OCI-M1 (cell line): ENCODE measurements at regions not wholly inside any gene's neighbourhood (a gene's known extent, or its start where the extent isn't known, plus 50 kb on each side); places are given as distances from the start of the nearest gene placed in this dataset.
"Not testable (repeated sequence)": the region's sequence is repeated elsewhere in the genome, so short reads cannot be mapped to it uniquely, and the experiment has no call there.

Experiments
- DNase-seq: peaks from one replicate; lab custom pipeline; 2025; lab: John Stamatoyannopoulos, UW

GRCh38 chr6:168938546-168938945 is 315.1 kb downstream of the THBS2 start:
- no peak for DNase-seq

- DNase-seq = no peak
Measured at GRCh38 chr6:168937054-168937453, 316.6 kb downstream of the THBS2 start.

- no peak for DNase-seq
Measured at GRCh38 chr6:168935628-168936010, 318.0 kb downstream of the THBS2 start.

GRCh38 chr6:168934660-168935627 is 318.7 kb downstream of the THBS2 start:
- DNase-seq = no peak

GRCh38 chr6:168932171-168932570 is 321.5 kb downstream of the THBS2 start:
- DNase-seq = not testable (repeated sequence)

- DNase-seq = not testable (repeated sequence)
Measured at GRCh38 chr6:168931072-168931471, 322.6 kb downstream of the THBS2 start.

- no peak for DNase-seq
Measured at GRCh38 chr6:168929871-168930450, 323.7 kb downstream of the THBS2 start.

GRCh38 chr6:168928012-168928411 is 325.6 kb downstream of the THBS2 start:
- no peak for DNase-seq

GRCh38 chr6:168927026-168927425 is 326.6 kb downstream of the THBS2 start:
- no peak for DNase-seq

GRCh38 chr6:168926306-168926705 is 327.3 kb downstream of the THBS2 start:
- DNase-seq = no peak

GRCh38 chr6:168925671-168926070 is 328.0 kb downstream of the THBS2 start:
- DNase-seq = no peak

- DNase-seq = no peak
Measured at GRCh38 chr6:168923171-168923570, 330.5 kb downstream of the THBS2 start.

- DNase-seq = no peak
Measured at GRCh38 chr6:168922436-168922835, 331.2 kb downstream of the THBS2 start.

GRCh38 chr6:168920289-168920688 is 333.4 kb downstream of the THBS2 start:
- DNase-seq = no peak

- no peak for DNase-seq
Measured at GRCh38 chr6:168919470-168920179, 334.0 kb downstream of the THBS2 start.

GRCh38 chr6:168916576-168917211 is 337.0 kb downstream of the THBS2 start:
- no peak for DNase-seq

GRCh38 chr6:168915855-168916254 is 337.8 kb downstream of the THBS2 start:
- DNase-seq = no peak

- no peak for DNase-seq
Measured at GRCh38 chr6:168915242-168915641, 338.4 kb downstream of the THBS2 start.

- no peak for DNase-seq
Measured at GRCh38 chr6:168913866-168914469, 339.7 kb downstream of the THBS2 start.

- not testable (repeated sequence) for DNase-seq
Measured at GRCh38 chr6:168913231-168913865, 340.3 kb downstream of the THBS2 start.

GRCh38 chr6:168909288-168909687 is 344.4 kb downstream of the THBS2 start:
- no peak for DNase-seq
